ACHN (cell line): ENCODE measurements at regions not wholly inside any gene's neighbourhood (a gene's known extent, or its start where the extent isn't known, plus 50 kb on each side); places are given as distances from the start of the nearest gene placed in this dataset.
"Not testable (repeated sequence)": the region's sequence is repeated elsewhere in the genome, so short reads cannot be mapped to it uniquely, and the experiment has no call there.

Experiments used
- DNase-seq: peaks from one replicate; pipeline ENCODE4 v3.0.0-alpha.2; 2015
- in situ Hi-C: cut with HindIII; loops from 2 replicates; pipeline ENCODE4 v1.10.0; 2017; ENCODE audit warnings: low sequenced_read_pairs, low pct_ligation_motif_present, low pct_unique_long_range_greater_than_20kb

GRCh38 chr12:33587784-33588712 is 148.4 kb upstream of the SYT10 start:
- no peak for DNase-seq
- in situ Hi-C loops = no loop called here

GRCh38 chr12:33588725-33589405 is 149.2 kb upstream of the SYT10 start:
- in situ Hi-C loops = no loop called here

GRCh38 chr12:33589576-33590114 is 150.0 kb upstream of the SYT10 start:
- DNase-seq = no peak
- in situ Hi-C loops = no loop called here

More at GRCh38 chr12:33588725-33589405, 149.2 kb upstream of the SYT10 start:
- DNase-seq = no peak

- in situ Hi-C loops = no loop called here
- no peak for DNase-seq
These were observed 154.1 kb upstream of the SYT10 start for GRCh38 chr12:33593753-33594152.

- no peak for DNase-seq
- in situ Hi-C loops = no loop called here
These were observed 156.4 kb upstream of the SYT10 start for GRCh38 chr12:33596061-33596460.

- DNase-seq = no peak
- in situ Hi-C loops = no loop called here
These were observed 157.2 kb upstream of the SYT10 start for GRCh38 chr12:33596814-33597213.

- in situ Hi-C loops = no loop called here
- DNase-seq = no peak
These were observed 162.9 kb upstream of the SYT10 start for GRCh38 chr12:33602515-33602914.

GRCh38 chr12:33605757-33606156 is 166.1 kb upstream of the SYT10 start:
- in situ Hi-C loops = no loop called here
- DNase-seq = peak; percentile 56

GRCh38 chr12:33609910-33610309 is 170.3 kb upstream of the SYT10 start:
- DNase-seq = no peak
- in situ Hi-C loops = no loop called here

GRCh38 chr12:33614630-33615029 is 175.0 kb upstream of the SYT10 start:
- DNase-seq = no peak
- in situ Hi-C loops = no loop called here

GRCh38 chr12:33617218-33617617 is 177.6 kb upstream of the SYT10 start:
- in situ Hi-C loops = no loop called here

GRCh38 chr12:33628087-33628486 is 188.5 kb upstream of the SYT10 start:
- in situ Hi-C loops = no loop called here
- DNase-seq = peak; percentile 16

More at GRCh38 chr12:33617218-33617617, 177.6 kb upstream of the SYT10 start:
- no peak for DNase-seq

- in situ Hi-C loops = no loop called here
- DNase-seq = no peak
These were observed 194.9 kb upstream of the SYT10 start for GRCh38 chr12:33634544-33634943.

GRCh38 chr12:33636930-33637329 is 197.3 kb upstream of the SYT10 start:
- in situ Hi-C loops, DNase-seq: not testable (repeated sequence)

- no peak for DNase-seq
- in situ Hi-C loops = no loop called here
These were observed 200.4 kb upstream of the SYT10 start for GRCh38 chr12:33639975-33640374.

GRCh38 chr12:33649992-33650391 is 210.4 kb upstream of the SYT10 start:
- DNase-seq = no peak
- in situ Hi-C loops = no loop called here

GRCh38 chr12:33650832-33651231 is 211.2 kb upstream of the SYT10 start:
- no peak for DNase-seq
- in situ Hi-C loops = no loop called here

- in situ Hi-C loops = no loop called here
- DNase-seq = no peak
These were observed 213.7 kb upstream of the SYT10 start for GRCh38 chr12:33653362-33653761.

GRCh38 chr12:33654313-33654712 is 214.7 kb upstream of the SYT10 start:
- in situ Hi-C loops = no loop called here
- DNase-seq = no peak
